Peyer's patch (tissue), 4 donors: ENCODE measurements at regions not wholly inside any gene's neighbourhood (a gene's known extent, or its start where the extent isn't known, plus 50 kb on each side); places are given as distances from the start of the nearest gene placed in this dataset.
"Not testable (repeated sequence)": the region's sequence is repeated elsewhere in the genome, so short reads cannot be mapped to it uniquely, and the experiment has no call there.

ENCODE experiments used
- DNase-seq, 3 donors: peaks; one replicate each; pipeline ENCODE4 v3.0.0-alpha.2; 2017 to 2019
- H3K27ac ChIP-seq, 4 donors: fragments of 200-600 bp; sonication (generic); one replicate each; pipeline ENCODE4 v1.5.1; 2016 to 2019
- H3K27me3 ChIP-seq, 2 donors: fragments of 200-600 bp; sonication (generic); one replicate each; pipeline ENCODE4 v1.5.1; 2019
- H3K36me3 ChIP-seq, 3 donors: fragments of 200-600 bp; sonication (generic); one replicate each; pipeline ENCODE4 v1.5.1; 2016 to 2019
- H3K4me1 ChIP-seq, 4 donors: fragments of 200-600 bp; sonication (generic); one replicate each; pipeline ENCODE4 v1.5.1; 2016 to 2019
- H3K4me3 ChIP-seq, 4 donors: fragments of 200-600 bp; sonication (generic); 1 replicate in 3 of 4; 2 replicates in 1 of 4; pipeline ENCODE4 v1.5.1; 2016 to 2019; ENCODE audit warnings: mild to moderate bottlenecking in 1 of 4
- H3K9me3 ChIP-seq, 4 donors: fragments of 200-600 bp; sonication (generic); one replicate each; pipeline ENCODE4 v1.5.1; 2016 to 2019; ENCODE audit warnings: mild to moderate bottlenecking in 1 of 4
- CTCF ChIP-seq, 6 experiments: fragments of 450-650 bp in 4 of 6; fragments of 200-600 bp in 2 of 6; sonication (generic) in 1 of 6; IDR thresholded peaks; one replicate each; pipeline ENCODE4 v1.5.1; 2017 to 2019; ENCODE audit warnings: antibody characterized with exemption in 6 of 6, mild to moderate bottlenecking in 3 of 6, moderate library complexity in 1 of 6
- POLR2A ChIP-seq, 2 donors: fragments of 450-650 bp; IDR thresholded peaks; one replicate each; pipeline ENCODE4 v1.5.1; 2017; ENCODE audit warnings: antibody characterized with exemption in 2 of 2, mild to moderate bottlenecking in 2 of 2, moderate library complexity in 2 of 2

GRCh38 chr7:67371429-67372305 lies 375.0 kb downstream of the TYW1 start:
- Histone ChIP-seq H3K27ac (no peak overlapping the region), H3K4me1 (no peaks in the 10 kb centered on the region), H3K27me3 (no peaks in the 10 kb centered on the region), H3K4me3 (no peak overlapping the region), H3K9me3 (peaks cover 0 to 4% (median 0%) of the 10 kb centered on the region in 4 donors), H3K36me3 (no peaks in the 10 kb centered on the region)
- TF ChIP-seq CTCF (IDR thresholded peaks at IDR 0.05) (peak; percentile 24 to 76 (median 68)), POLR2A (IDR thresholded peaks at IDR 0.05) (no peak)
- DNase-seq = peak; percentile 34 to 65 (median 54)

- H3K27me3 ChIP-seq, H3K9me3 ChIP-seq, H3K36me3 ChIP-seq, H3K27ac ChIP-seq, H3K4me1 ChIP-seq, H3K4me3 ChIP-seq, DNase-seq: not testable (repeated sequence)
Measured at GRCh38 chr7:67373389-67373788, 376.8 kb downstream of the TYW1 start.

- no peaks in the 10 kb centered on the region for H3K27me3 ChIP-seq
- H3K36me3 ChIP-seq = no peaks in the 10 kb centered on the region
- no peaks in the 10 kb centered on the region for H3K9me3 ChIP-seq
- no peak overlapping the region for H3K4me3 ChIP-seq
- DNase-seq = no peak
- no peak overlapping the region for H3K27ac ChIP-seq
- H3K4me1 ChIP-seq = no peaks in the 10 kb centered on the region
- TF ChIP-seq POLR2A (IDR thresholded peaks at IDR 0.05) (no peak), CTCF (IDR thresholded peaks at IDR 0.05) (no peak)
Measured at GRCh38 chr7:67375427-67375826, 378.8 kb downstream of the TYW1 start.

GRCh38 chr7:67377939-67378862 lies 381.6 kb downstream of the TYW1 start:
- Histone ChIP-seq H3K9me3 (no peaks in the 10 kb centered on the region), H3K27me3 (no peaks in the 10 kb centered on the region), H3K27ac (no peak overlapping the region), H3K36me3 (no peaks in the 10 kb centered on the region), H3K4me1 (no peaks in the 10 kb centered on the region), H3K4me3 (no peak overlapping the region)
- peak; percentile 42 to 75 (median 59) for DNase-seq
- TF ChIP-seq POLR2A (IDR thresholded peaks at IDR 0.05) (no peak), CTCF (IDR thresholded peaks at IDR 0.05) (peak; percentile 13 to 67 (median 64))

GRCh38 chr7:67380326-67380725 lies 383.7 kb downstream of the TYW1 start:
- no peak for DNase-seq
- no peak overlapping the region for H3K27ac ChIP-seq
- no peaks in the 10 kb centered on the region for H3K4me1 ChIP-seq
- no peaks in the 10 kb centered on the region for H3K9me3 ChIP-seq
- TF ChIP-seq POLR2A (IDR thresholded peaks at IDR 0.05) = no peak
- no peak for TF ChIP-seq CTCF (IDR thresholded peaks at IDR 0.05)
- H3K4me3 ChIP-seq = no peak overlapping the region
- H3K36me3 ChIP-seq = no peaks in the 10 kb centered on the region
- H3K27me3 ChIP-seq = no peaks in the 10 kb centered on the region

GRCh38 chr7:67380858-67381257 lies 384.2 kb downstream of the TYW1 start:
- H3K9me3 ChIP-seq = no peaks in the 10 kb centered on the region
- no peak for DNase-seq
- no peaks in the 10 kb centered on the region for H3K27me3 ChIP-seq
- TF ChIP-seq CTCF (IDR thresholded peaks at IDR 0.05) (no peak), POLR2A (IDR thresholded peaks at IDR 0.05) (no peak)
- no peaks in the 10 kb centered on the region for H3K4me1 ChIP-seq
- no peak overlapping the region for H3K27ac ChIP-seq
- H3K36me3 ChIP-seq = no peaks in the 10 kb centered on the region
- H3K4me3 ChIP-seq = no peak overlapping the region
